Neural cell (in vitro differentiated cells): ENCODE measurements at regions not wholly inside any gene's neighbourhood (a gene's known extent, or its start where the extent isn't known, plus 50 kb on each side); places are given as distances from the start of the nearest gene placed in this dataset.

Experiments
- H2AFZ ChIP-seq: fragments of 200-600, 300-800 bp; sonication (generic), shearing (Covaris generic); 2 replicates; pipeline ENCODE4 v1.6.0; 2014; ENCODE audit warnings: low read depth, mild to moderate bottlenecking, antibody characterized with exemption, low read length, moderate library complexity
- H3F3A ChIP-seq: fragments of 200-600 bp; shearing (Covaris generic); 2 replicates; pipeline ENCODE4 v1.6.1; 2016; ENCODE audit warnings: mild to moderate bottlenecking, moderate library complexity, mixed read lengths, antibody characterized with exemption, low read length; ENCODE audit not compliant: insufficient read depth, poor library complexity, severe bottlenecking
- H3K27ac ChIP-seq: fragments of 200-600, 300-800 bp; sonication (generic), shearing (Covaris generic); 2 replicates; pipeline ENCODE4 v1.5.1; 2014; ENCODE audit warnings: mild to moderate bottlenecking, low read length, moderate library complexity
- H3K27me3 ChIP-seq: fragments of 300-800, 200-600 bp; sonication (generic), shearing (Covaris generic); 2 replicates; pipeline ENCODE4 v1.6.0; 2014; ENCODE audit warnings: mild to moderate bottlenecking, low read depth, low read length, moderate library complexity; ENCODE audit not compliant: insufficient read depth
- H3K36me3 ChIP-seq: fragments of 300-800, 200-600 bp; sonication (generic), shearing (Covaris generic); 2 replicates; pipeline ENCODE4 v1.5.1; 2014; ENCODE audit warnings: mild to moderate bottlenecking, antibody characterized with exemption, low read length, moderate library complexity; ENCODE audit not compliant: insufficient read depth
- H3K4me2 ChIP-seq: fragments of 300-800, 200-600 bp; sonication (generic), shearing (Covaris generic); 2 replicates; pipeline ENCODE4 v1.6.0; 2014; ENCODE audit warnings: mild to moderate bottlenecking, low read length
- H3K4me3 ChIP-seq: fragments of 300-800, 200-600 bp; sonication (generic), shearing (Covaris generic); 2 replicates; pipeline ENCODE4 v1.5.1; 2014; ENCODE audit warnings: mild to moderate bottlenecking, low read length, moderate library complexity
- H3K79me2 ChIP-seq: fragments of 200-600 bp; shearing (Covaris generic); replicated peaks from 2 replicates; pipeline ENCODE4 v1.6.0; 2014; ENCODE audit warnings: mild to moderate bottlenecking, low read length, moderate library complexity; ENCODE audit not compliant: insufficient read depth
- H3K9ac ChIP-seq: fragments of 300-800, 200-600 bp; sonication (generic), shearing (Covaris generic); 2 replicates; pipeline ENCODE4 v1.6.1; 2016; ENCODE audit warnings: mild to moderate bottlenecking, low read length, mixed read lengths
- H3K9me2 ChIP-seq: fragments of 200-600 bp; shearing (Covaris generic); 2 replicates; pipeline ENCODE4 v1.6.1; 2016; ENCODE audit warnings: mild to moderate bottlenecking, low read length, mixed read lengths; ENCODE audit not compliant: insufficient read depth
- H3K9me3 ChIP-seq: fragments of 200-600, 300-800 bp; sonication (generic), shearing (Covaris generic); 2 replicates; pipeline ENCODE4 v1.6.1; 2016; ENCODE audit warnings: mild to moderate bottlenecking, mixed run types, low read length, moderate library complexity, mixed read lengths
- H4K20me1 ChIP-seq: fragments of 200-600 bp; shearing (Covaris generic); 2 replicates; pipeline ENCODE4 v1.6.1; 2016; ENCODE audit warnings: mild to moderate bottlenecking, mixed run types; ENCODE audit not compliant: insufficient read depth
- CTCF ChIP-seq: fragments of 450-650 bp; IDR thresholded peaks from 2 replicates; pipeline ENCODE4 v1.5.1; 2014; ENCODE audit warnings: antibody characterized with exemption, mild to moderate bottlenecking, moderate library complexity; ENCODE audit not compliant: poor library complexity, severe bottlenecking
- EP300 ChIP-seq: fragments of 450-650 bp; conservative IDR thresholded peaks from 2 replicates; pipeline ENCODE4 v1.6.1; 2014; ENCODE audit warnings: antibody characterized with exemption, mild to moderate bottlenecking, moderate library complexity; ENCODE audit not compliant: poor library complexity, severe bottlenecking
- EZH2 ChIP-seq: fragments of 200-600, 300-800 bp; shearing (Covaris generic), sonication (generic); IDR thresholded peaks from 2 replicates; pipeline ENCODE4 v1.6.1; 2014; ENCODE audit warnings: antibody characterized with exemption, low read length, borderline replicate concordance, mild to moderate bottlenecking; ENCODE audit not compliant: insufficient read depth, poor library complexity, severe bottlenecking
- MXI1 ChIP-seq: fragments of 450-650 bp; conservative IDR thresholded peaks from 2 replicates; pipeline ENCODE4 v1.6.1; 2014; ENCODE audit warnings: antibody characterized with exemption, mild to moderate bottlenecking; ENCODE audit not compliant: poor library complexity, severe bottlenecking
- POLR2AphosphoS5 ChIP-seq: IDR thresholded peaks from 2 replicates; pipeline ENCODE4 v1.6.1; 2012
- RAD21 ChIP-seq: fragments of 450-650 bp; conservative IDR thresholded peaks from 2 replicates; pipeline ENCODE4 v1.6.1; 2014; ENCODE audit warnings: antibody characterized with exemption, mild to moderate bottlenecking, moderate library complexity
- REST ChIP-seq: IDR thresholded peaks from 2 replicates; pipeline ENCODE4 v1.6.1; 2012; ENCODE audit warnings: borderline replicate concordance
- SMC3 ChIP-seq: fragments of 450-650 bp; conservative IDR thresholded peaks from 2 replicates; pipeline ENCODE4 v1.6.1; 2014; ENCODE audit warnings: antibody characterized with exemption, mild to moderate bottlenecking, moderate library complexity; ENCODE audit not compliant: poor library complexity
- TAF1 ChIP-seq: IDR thresholded peaks from 2 replicates; pipeline ENCODE4 v1.6.1; 2012; ENCODE audit warnings: low read depth

- Histone ChIP-seq H3F3A (no peaks in the 10 kb centered on the region), H3K9me3 (no peaks in the 10 kb centered on the region), H3K79me2 (no peaks in the 10 kb centered on the region), H3K36me3 (no peaks in the 10 kb centered on the region), H3K9ac (no peak overlapping the region), H3K4me2 (no peak overlapping the region), H4K20me1 (no peaks in the 10 kb centered on the region), H3K4me3 (no peak overlapping the region), H2AFZ (no peak overlapping the region), H3K9me2 (no peaks in the 10 kb centered on the region), H3K27me3 (no peaks in the 10 kb centered on the region), H3K27ac (no peak overlapping the region)
- TF ChIP-seq MXI1 (no peak), EP300 (no peak), EZH2 (no peak), SMC3 (no peak), POLR2AphosphoS5 (no peak), RAD21 (no peak), REST (no peak), CTCF (no peak), TAF1 (no peak)
These were observed 231.0 kb downstream of the DSC3 start for GRCh38 chr18:30811580-30811979.

- Histone ChIP-seq H3K27ac (peak overlapping the region; percentile 55), H3K9me3 (no peaks in the 10 kb centered on the region), H3K9ac (no peak overlapping the region), H4K20me1 (no peaks in the 10 kb centered on the region), H3K36me3 (no peaks in the 10 kb centered on the region), H3K4me2 (peak overlapping the region; percentile 34), H3K27me3 (no peaks in the 10 kb centered on the region), H3K79me2 (no peaks in the 10 kb centered on the region), H3K4me3 (no peak overlapping the region), H3F3A (no peaks in the 10 kb centered on the region), H3K9me2 (no peaks in the 10 kb centered on the region), H2AFZ (no peak overlapping the region)
- TF ChIP-seq POLR2AphosphoS5 = peak; percentile 93
- peak; percentile 99 for TF ChIP-seq REST
- peak; percentile 10 for TF ChIP-seq RAD21
- TF ChIP-seq CTCF = no peak
- no peak for TF ChIP-seq MXI1
- peak; percentile 99 for TF ChIP-seq EP300
These were observed 232.0 kb downstream of the DSC3 start for GRCh38 chr18:30810580-30810979.
